ENCODE measurements at regions not wholly inside any gene's neighbourhood (a gene's known extent, or its start where the extent isn't known, plus 50 kb on each side); places are given as distances from the start of the nearest gene placed in this dataset.

- CTCF ChIA-PET = no interaction called here
- Histone ChIP-seq H3K27ac (ENCODE audit: low read length) (no peak overlapping the region), H3K9me3 (ENCODE audit: control insufficient read depth, insufficient read depth, low read depth, low read length) (no peaks in the 10 kb centered on the region), H3K27me3 (ENCODE audit: control insufficient read depth, insufficient read depth, low read length) (peaks cover 14% of the 10 kb centered on the region), H3K36me3 (ENCODE audit: control insufficient read depth, insufficient read depth, low read length) (no peaks in the 10 kb centered on the region), H3K4me3 (ENCODE audit: low read depth in 2 of 2, low read length in 2 of 2) (no peak overlapping the region), H3K4me1 (ENCODE audit: control insufficient read depth, insufficient read depth, low read length) (no peaks in the 10 kb centered on the region)
- no peak for ATAC-seq
- in situ Hi-C loops (cut with HindIII; ENCODE audit: low pct_unique_long_range_greater_than_20kb, low sequenced_read_pairs) = no loop called here
- POLR2A ChIA-PET = no interaction called here
- no TSS peak for BruUV-seq (replicated peaks)
- TF ChIP-seq POLR2AphosphoS5 (IDR thresholded peaks at IDR 0.05; ENCODE audit: low read depth, low read length) (no peak), TCF7L2 (IDR thresholded peaks at IDR 0.05; ENCODE audit: low read depth, low read length) (no peak), CTCF (IDR thresholded peaks at IDR 0.05) (no peak), SIN3A (IDR thresholded peaks at IDR 0.05; ENCODE audit: borderline replicate concordance, insufficient read depth, low read depth, low read length) (no peak)
- TF ChIP-seq, protein P1, sequence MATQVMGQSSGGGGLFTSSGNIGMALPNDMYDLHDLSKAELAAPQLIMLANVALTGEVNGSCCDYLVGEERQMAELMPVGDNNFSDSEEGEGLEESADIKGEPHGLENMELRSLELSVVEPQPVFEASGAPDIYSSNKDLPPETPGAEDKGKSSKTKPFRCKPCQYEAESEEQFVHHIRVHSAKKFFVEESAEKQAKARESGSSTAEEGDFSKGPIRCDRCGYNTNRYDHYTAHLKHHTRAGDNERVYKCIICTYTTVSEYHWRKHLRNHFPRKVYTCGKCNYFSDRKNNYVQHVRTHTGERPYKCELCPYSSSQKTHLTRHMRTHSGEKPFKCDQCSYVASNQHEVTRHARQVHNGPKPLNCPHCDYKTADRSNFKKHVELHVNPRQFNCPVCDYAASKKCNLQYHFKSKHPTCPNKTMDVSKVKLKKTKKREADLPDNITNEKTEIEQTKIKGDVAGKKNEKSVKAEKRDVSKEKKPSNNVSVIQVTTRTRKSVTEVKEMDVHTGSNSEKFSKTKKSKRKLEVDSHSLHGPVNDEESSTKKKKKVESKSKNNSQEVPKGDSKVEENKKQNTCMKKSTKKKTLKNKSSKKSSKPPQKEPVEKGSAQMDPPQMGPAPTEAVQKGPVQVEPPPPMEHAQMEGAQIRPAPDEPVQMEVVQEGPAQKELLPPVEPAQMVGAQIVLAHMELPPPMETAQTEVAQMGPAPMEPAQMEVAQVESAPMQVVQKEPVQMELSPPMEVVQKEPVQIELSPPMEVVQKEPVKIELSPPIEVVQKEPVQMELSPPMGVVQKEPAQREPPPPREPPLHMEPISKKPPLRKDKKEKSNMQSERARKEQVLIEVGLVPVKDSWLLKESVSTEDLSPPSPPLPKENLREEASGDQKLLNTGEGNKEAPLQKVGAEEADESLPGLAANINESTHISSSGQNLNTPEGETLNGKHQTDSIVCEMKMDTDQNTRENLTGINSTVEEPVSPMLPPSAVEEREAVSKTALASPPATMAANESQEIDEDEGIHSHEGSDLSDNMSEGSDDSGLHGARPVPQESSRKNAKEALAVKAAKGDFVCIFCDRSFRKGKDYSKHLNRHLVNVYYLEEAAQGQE (IDR thresholded peaks at IDR 0.05; ENCODE audit: insufficient read depth in 1 of 2, low read depth in 2 of 2, low read length in 1 of 2) = no peak
- intact Hi-C loops (cut with micrococcal nuclease; ENCODE audit: unreplicated experiment) = no loop called here
- DNase-seq (ENCODE audit: low read depth, low spot score) = no peak
These were observed 115.3 kb upstream of the FSTL4 start for GRCh38 chr5:133727636-133728035.

DNA sequence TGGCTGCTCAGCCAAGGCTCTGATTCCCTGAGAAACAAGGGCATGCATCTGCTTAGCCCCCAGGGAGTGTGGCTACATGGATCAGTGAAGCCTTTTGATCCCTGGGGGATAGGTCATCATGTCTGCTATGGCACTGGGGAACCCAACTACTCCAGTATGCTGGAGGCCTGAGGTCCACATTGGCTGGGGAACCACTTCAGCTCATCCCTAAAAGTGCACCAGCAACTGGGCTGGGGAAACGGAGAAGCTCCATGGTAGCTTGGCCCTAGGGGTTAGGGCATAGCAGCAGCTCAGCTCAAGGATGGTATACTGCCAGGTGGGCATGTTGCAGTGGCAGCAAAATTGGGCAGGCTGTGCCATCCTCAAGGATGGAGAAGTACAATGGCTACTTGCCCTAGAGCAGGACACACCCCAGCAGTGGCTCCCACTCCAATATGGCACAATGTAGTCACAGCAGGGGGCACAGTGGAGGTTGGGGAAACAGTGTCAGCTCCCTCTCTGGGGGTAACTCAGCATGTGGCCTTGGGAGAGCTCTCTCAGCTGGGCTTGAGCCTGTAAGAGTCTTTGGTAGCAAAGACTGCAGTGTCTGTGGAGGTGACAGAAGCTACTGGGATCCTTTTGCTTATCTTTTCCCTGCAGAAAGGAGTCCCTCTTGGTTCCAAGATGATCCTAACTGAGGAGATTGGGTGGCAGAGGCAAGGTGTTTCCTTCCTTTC, 111.5 kb upstream of the FSTL4 start:
- CTCF ChIA-PET = no interaction called here
- in situ Hi-C loops (cut with HindIII; ENCODE audit: low pct_unique_long_range_greater_than_20kb, low sequenced_read_pairs) = no loop called here

More for the DNA sequence above, 111.5 kb upstream of the FSTL4 start:
- Histone ChIP-seq H3K4me3 (ENCODE audit: low read depth in 2 of 2, low read length in 2 of 2) (no peak overlapping the region), H3K4me1 (ENCODE audit: control insufficient read depth, insufficient read depth, low read length) (no peaks in the 10 kb centered on the region), H3K27me3 (ENCODE audit: control insufficient read depth, insufficient read depth, low read length) (peaks cover 14% of the 10 kb centered on the region), H3K9me3 (ENCODE audit: control insufficient read depth, insufficient read depth, low read depth, low read length) (peaks cover 7% of the 10 kb centered on the region; the same call in 1 of the 2 replicates), H3K36me3 (ENCODE audit: control insufficient read depth, insufficient read depth, low read length) (no peaks in the 10 kb centered on the region), H3K27ac (ENCODE audit: low read length) (no peak overlapping the region)
- POLR2A ChIA-PET = no interaction called here
- BruUV-seq (replicated peaks) = no TSS peak
- no peak for TF ChIP-seq CTCF (IDR thresholded peaks at IDR 0.05)
- TF ChIP-seq, protein P1 (IDR thresholded peaks at IDR 0.05; ENCODE audit: insufficient read depth in 1 of 2, low read depth in 2 of 2, low read length in 1 of 2) = no peak
- no peak for TF ChIP-seq POLR2AphosphoS5 (IDR thresholded peaks at IDR 0.05; ENCODE audit: low read depth, low read length)
- TF ChIP-seq TCF7L2 (IDR thresholded peaks at IDR 0.05; ENCODE audit: low read depth, low read length) = no peak
- no peak for TF ChIP-seq SIN3A (IDR thresholded peaks at IDR 0.05; ENCODE audit: borderline replicate concordance, insufficient read depth, low read depth, low read length)
- ATAC-seq (no peak), DNase-seq (ENCODE audit: low read depth, low spot score) (no peak)
- intact Hi-C loops (cut with micrococcal nuclease; ENCODE audit: unreplicated experiment) = no loop called here

Measured in Panc1 (cell line).